H1 (cell line): ENCODE measurements at regions not wholly inside any gene's neighbourhood (a gene's known extent, or its start where the extent isn't known, plus 50 kb on each side); places are given as distances from the start of the nearest gene placed in this dataset.

Experiments used
- ATF2 ChIP-seq: IDR thresholded peaks from 2 replicates; pipeline ENCODE4 v1.6.1; 2012; ENCODE audit warnings: low read length, inconsistent platforms
- CEBPB ChIP-seq: IDR thresholded peaks from 2 replicates; pipeline ENCODE4 v1.6.1; 2012; ENCODE audit warnings: low read depth, low read length
- CTCF ChIP-seq, 3 experiments: IDR thresholded peaks; 1 replicate in 2 of 3; 2 replicates in 1 of 3; pipeline versions ENCODE4 v1.5.1 to v1.6.1; 2011; ENCODE audit warnings: low read length in 3 of 3, mild to moderate bottlenecking in 3 of 3, inconsistent platforms in 2 of 3, low read depth in 1 of 3, moderate library complexity in 1 of 3; ENCODE audit not compliant: insufficient read depth in 1 of 3; ENCODE audit errors: control extremely low read depth in 1 of 3
- EZH2 ChIP-seq: fragments of 200-600 bp; sonication (generic); IDR thresholded peaks from 2 replicates; pipeline ENCODE4 v1.7.1; 2012; ENCODE audit warnings: low read depth, mild to moderate bottlenecking, moderate library complexity, low read length, inconsistent platforms; ENCODE audit not compliant: severe bottlenecking
- KDM5A ChIP-seq: fragments of 200-600 bp; IDR thresholded peaks from 2 replicates; pipeline ENCODE4 v1.7.1; 2012; ENCODE audit warnings: mild to moderate bottlenecking, low read length, inconsistent platforms, mixed read lengths
- RAD21 ChIP-seq, 2 experiments: IDR thresholded peaks in 1 of 2; conservative IDR thresholded peaks in 1 of 2; 2 replicates each; pipeline ENCODE4 v1.6.1; 2011; ENCODE audit warnings: low read depth in 2 of 2, low read length in 2 of 2, improper control_type of control experiment in 1 of 2, inconsistent platforms in 1 of 2, mild to moderate bottlenecking in 1 of 2, moderate library complexity in 1 of 2
- RFX5 ChIP-seq: IDR thresholded peaks from 2 replicates; pipeline ENCODE4 v1.6.1; 2011; ENCODE audit warnings: low read depth, low read length, improper control_type of control experiment, borderline replicate concordance
- RNF2 ChIP-seq: fragments of 200-900, 300-1000 bp; sonication (generic); IDR thresholded peaks from 2 replicates; pipeline ENCODE4 v1.7.1; 2016; ENCODE audit warnings: borderline replicate concordance, low read depth, mild to moderate bottlenecking, antibody characterized with exemption, low read length; ENCODE audit not compliant: poor library complexity, severe bottlenecking; ENCODE audit errors: missing control alignments
- SP1 ChIP-seq: IDR thresholded peaks from 2 replicates; pipeline ENCODE4 v1.6.1; 2011; ENCODE audit warnings: low read depth, low read length
- SP2 ChIP-seq: IDR thresholded peaks from 2 replicates; pipeline ENCODE4 v1.6.1; 2012; ENCODE audit warnings: mild to moderate bottlenecking, low read length, inconsistent platforms
- TAF1 ChIP-seq: IDR thresholded peaks from 2 replicates; pipeline ENCODE4 v1.6.1; 2011; ENCODE audit warnings: mild to moderate bottlenecking, low read depth, low read length
- USF2 ChIP-seq: IDR thresholded peaks from 2 replicates; pipeline ENCODE4 v1.6.1; 2011; ENCODE audit warnings: low read length, improper control_type of control experiment

GRCh38 chr16:51880776-51881175, 666.2 kb downstream of the TOX3 start:
- TF ChIP-seq CTCF (IDR thresholded peaks at IDR 0.05; ENCODE audit: control extremely low read depth in 1 of 3, insufficient read depth in 1 of 3, low read depth in 1 of 3, low read length in 3 of 3) (no peak), SP1 (no peak), RNF2 (no peak), RFX5 (no peak), CEBPB (no peak), ATF2 (no peak), EZH2 (no peak), RAD21 (IDR thresholded peaks at IDR 0.05 in 1 of 2, conservative IDR thresholded peaks at IDR 0.05 in 1 of 2; ENCODE audit: low read depth in 2 of 2, low read length in 2 of 2) (no peak), USF2 (no peak), SP2 (no peak), TAF1 (no peak), KDM5A (no peak)
